PC-3 (cell line): ENCODE measurements at regions not wholly inside any gene's neighbourhood (a gene's known extent, or its start where the extent isn't known, plus 50 kb on each side); places are given as distances from the start of the nearest gene placed in this dataset.

ENCODE experiments used
- ATAC-seq: fragments of 200-7000 bp; cut with Tn5 transposase; 2 replicates; pipeline ENCODE4 v1.9.1; 2020; ENCODE audit warnings: mild to moderate bottlenecking, moderate library complexity
- BruUV-seq: library from RNA; stranded (reverse); fragments of 400-500 nt; replicated peaks from 2 replicates; lab custom pipeline; 2021; lab: Mats Ljungman, UMichigan
- CTCF ChIA-PET: fragments of 300-600 bp; sonication (Branson Sonifier 250); formaldehyde crosslinking; loops from one replicate; lab custom pipeline; 2022; ENCODE audit warnings: antibody characterized with exemption; lab: Charles Lee
- POLR2A ChIA-PET: fragments of 300-600 bp; sonication (Branson Sonifier 250); formaldehyde crosslinking; loops from one replicate; lab custom pipeline; 2022; ENCODE audit warnings: antibody characterized with exemption; ENCODE audit not compliant: unreplicated experiment; lab: Charles Lee
- DNase-seq: peaks from one replicate; pipeline ENCODE4 v3.0.0-alpha.2; 2015
- H2AFZ ChIP-seq: fragments of 300-600 bp; sonication (generic); 2 replicates; pipeline ENCODE4 v1.6.0; 2016; ENCODE audit warnings: antibody characterized with exemption, low read length
- H3F3A ChIP-seq: fragments of 300-600 bp; sonication (generic); one replicate; pipeline ENCODE4 v1.6.0; 2017; ENCODE audit warnings: antibody characterized with exemption, low read length, control low read depth, mild to moderate bottlenecking; ENCODE audit not compliant: unreplicated experiment
- H3K27ac ChIP-seq: fragments of 300-600 bp; sonication (generic); 2 replicates; pipeline ENCODE4 v1.5.1; 2016; ENCODE audit warnings: mild to moderate bottlenecking, low read length
- H3K27me3 ChIP-seq: fragments of 300-600 bp; sonication (generic); 2 replicates; pipeline ENCODE4 v1.6.1; 2016; ENCODE audit warnings: low read length, mixed read lengths
- H3K36me3 ChIP-seq: fragments of 300-600 bp; sonication (generic); 2 replicates; pipeline ENCODE4 v1.6.1; 2016; ENCODE audit warnings: low read depth, mixed run types, low read length, mixed read lengths
- H3K4me1 ChIP-seq: fragments of 300-600 bp; sonication (generic); 2 replicates; pipeline ENCODE4 v1.5.1; 2016; ENCODE audit warnings: low read length; ENCODE audit not compliant: insufficient read depth
- H3K4me2 ChIP-seq: fragments of 300-600 bp; sonication (generic); 2 replicates; pipeline ENCODE4 v1.6.0; 2016; ENCODE audit warnings: low read length
- H3K4me3 ChIP-seq: fragments of 300-600 bp; sonication (generic); 2 replicates; pipeline ENCODE4 v1.5.1; 2016; ENCODE audit warnings: mild to moderate bottlenecking, low read length, mixed read lengths
- H3K79me2 ChIP-seq: fragments of 300-600 bp; sonication (generic); 2 replicates; pipeline ENCODE4 v1.6.1; 2017; ENCODE audit warnings: low read length, mixed read lengths
- H3K9ac ChIP-seq: fragments of 300-600 bp; sonication (generic); 2 replicates; pipeline ENCODE4 v1.6.0; 2016; ENCODE audit warnings: mild to moderate bottlenecking, low read length
- H3K9me2 ChIP-seq: fragments of 300-600 bp; sonication (generic); replicated peaks from 2 replicates; pipeline ENCODE4 v1.6.1; 2016; ENCODE audit warnings: mixed run types, low read length, mixed read lengths
- H3K9me3 ChIP-seq: fragments of 300-600 bp; sonication (generic); 2 replicates; pipeline ENCODE4 v1.6.1; 2016; ENCODE audit warnings: low read length, mixed read lengths
- H4K20me1 ChIP-seq: fragments of 300-600 bp; sonication (generic); 2 replicates; pipeline ENCODE4 v1.6.1; 2016; ENCODE audit warnings: low read length, mixed read lengths
- CTCF ChIP-seq: fragments of 300-600 bp; sonication (generic); conservative IDR thresholded peaks from 2 replicates; pipeline ENCODE4 v1.5.1; 2017; ENCODE audit warnings: antibody characterized with exemption, low read depth, mild to moderate bottlenecking, low read length
- EZH2 ChIP-seq: fragments of 300-600 bp; sonication (generic); IDR thresholded peaks from one replicate; pipeline ENCODE4 v1.6.1; 2017; ENCODE audit warnings: antibody characterized with exemption, mild to moderate bottlenecking, low read length; ENCODE audit not compliant: unreplicated experiment
- EZH2phosphoT487 ChIP-seq: fragments of 300-600 bp; sonication (generic); IDR thresholded peaks from 2 replicates; pipeline ENCODE4 v1.6.1; 2018; ENCODE audit warnings: mild to moderate bottlenecking, antibody characterized with exemption, low read length, borderline replicate concordance
- intact Hi-C: fragments of 100-400 bp; cut with micrococcal nuclease; formaldehyde crosslinking; loops from 2 replicates; pipeline ENCODE4 v1.9.0; 2023

GRCh38 chr2:205880048-205880447 is 197.7 kb downstream of the NRP2 start:
- Histone ChIP-seq H3K27ac (no peak overlapping the region), H3K27me3 (peaks cover 27% of the 10 kb centered on the region), H3K4me2 (no peak overlapping the region), H3K9ac (no peak overlapping the region), H3K9me3 (no peaks in the 10 kb centered on the region), H3F3A (no peaks in the 10 kb centered on the region), H3K36me3 (no peaks in the 10 kb centered on the region), H3K4me1 (no peaks in the 10 kb centered on the region), H3K9me2 (no peaks in the 10 kb centered on the region), H2AFZ (no peak overlapping the region), H3K79me2 (no peaks in the 10 kb centered on the region), H3K4me3 (no peak overlapping the region), H4K20me1 (no peaks in the 10 kb centered on the region)
- intact Hi-C loops, result loop anchor here (5.0 kb wide), 1 partner anchor 198 kb away; the partner anchor contains the start of gene NRP2
- ChIA-PET POLR2A (interaction anchor here (0.6 kb wide), 1 partner anchor 12 kb away, joined by 7 read pairs; no protein-coding TSS in a partner anchor), CTCF (no interaction called here)
- ATAC-seq, result no peak
- BruUV-seq, result no TSS peak
- no peak for TF ChIP-seq EZH2
- TF ChIP-seq EZH2phosphoT487, result no peak
- TF ChIP-seq CTCF, result no peak
- DNase-seq, result no peak

- H3K9me2 ChIP-seq, result no peaks in the 10 kb centered on the region
- no peak overlapping the region for H3K4me3 ChIP-seq
- ChIA-PET CTCF (no interaction called here), POLR2A (interaction anchor here (0.6 kb wide), 1 partner anchor 13 kb away, joined by 7 read pairs; no protein-coding TSS in a partner anchor)
- intact Hi-C loops, result no loop called here
- ATAC-seq (no peak), DNase-seq (no peak)
- no peak overlapping the region for H3K27ac ChIP-seq
- H3K4me1 ChIP-seq, result no peaks in the 10 kb centered on the region
- no peak overlapping the region for H3K4me2 ChIP-seq
- no peaks in the 10 kb centered on the region for H3K36me3 ChIP-seq
- no peak overlapping the region for H3K9ac ChIP-seq
- BruUV-seq, result no TSS peak
- H4K20me1 ChIP-seq, result no peaks in the 10 kb centered on the region
- no peaks in the 10 kb centered on the region for H3K79me2 ChIP-seq
- H3K27me3 ChIP-seq, result peaks cover 34% of the 10 kb centered on the region
- H3K9me3 ChIP-seq, result no peaks in the 10 kb centered on the region
- H2AFZ ChIP-seq, result no peak overlapping the region
- no peaks in the 10 kb centered on the region for H3F3A ChIP-seq
- no peak for TF ChIP-seq CTCF
- no peak for TF ChIP-seq EZH2phosphoT487
These were observed 196.9 kb downstream of the NRP2 start for GRCh38 chr2:205878999-205879762.

GRCh38 chr2:205877496-205877895 is 195.2 kb downstream of the NRP2 start:
- Histone ChIP-seq H3K4me1 (no peaks in the 10 kb centered on the region), H3K27ac (no peak overlapping the region), H3K9me2 (no peaks in the 10 kb centered on the region), H3K9ac (no peak overlapping the region), H3K36me3 (no peaks in the 10 kb centered on the region), H4K20me1 (no peaks in the 10 kb centered on the region), H3K79me2 (no peaks in the 10 kb centered on the region), H3K9me3 (no peaks in the 10 kb centered on the region), H2AFZ (no peak overlapping the region), H3K4me2 (no peak overlapping the region), H3F3A (no peaks in the 10 kb centered on the region), H3K4me3 (no peak overlapping the region), H3K27me3 (peaks cover 38% of the 10 kb centered on the region)
- TF ChIP-seq EZH2phosphoT487 (no peak), EZH2 (no peak), CTCF (no peak)
- intact Hi-C loops, result no loop called here
- no peak for DNase-seq
- CTCF ChIA-PET, result no interaction called here
- no TSS peak for BruUV-seq
- ATAC-seq, result no peak
- POLR2A ChIA-PET, result no interaction called here
